Karpas-422 (cell line): ENCODE measurements at regions not wholly inside any gene's neighbourhood (a gene's known extent, or its start where the extent isn't known, plus 50 kb on each side); places are given as distances from the start of the nearest gene placed in this dataset.

Experiments
- DNase-seq: peaks from one replicate; pipeline ENCODE4 v3.0.0-alpha.2; 2015
- H2AFZ ChIP-seq: fragments of 200-600 bp; sonication (generic); 2 replicates; pipeline ENCODE4 v1.6.1; 2014; ENCODE audit warnings: antibody characterized with exemption, low read length, mixed read lengths
- H3K27ac ChIP-seq: fragments of 200-600 bp; sonication (generic); 2 replicates; pipeline ENCODE4 v1.5.1; 2014; ENCODE audit warnings: mild to moderate bottlenecking, low read length, moderate library complexity
- H3K27me3 ChIP-seq: fragments of 200-600 bp; sonication (generic); 2 replicates; pipeline ENCODE4 v1.6.1; 2014; ENCODE audit warnings: low read length, mixed read lengths
- H3K36me3 ChIP-seq: fragments of 200-600 bp; sonication (generic); 2 replicates; pipeline ENCODE4 v1.6.1; 2014; ENCODE audit warnings: low read length, mixed read lengths; ENCODE audit not compliant: insufficient read depth
- H3K4me1 ChIP-seq: fragments of 200-600 bp; sonication (generic); 2 replicates; pipeline ENCODE4 v1.6.1; 2014; ENCODE audit warnings: mild to moderate bottlenecking, low read length, mixed read lengths
- H3K4me2 ChIP-seq: fragments of 200-600 bp; sonication (generic); 2 replicates; pipeline ENCODE4 v1.6.1; 2014; ENCODE audit warnings: low read length, low read depth, mild to moderate bottlenecking; ENCODE audit not compliant: poor library complexity, severe bottlenecking
- H3K4me3 ChIP-seq: fragments of 200-600 bp; sonication (generic); 2 replicates; pipeline ENCODE4 v1.5.1; 2014; ENCODE audit warnings: mild to moderate bottlenecking, antibody characterized with exemption, low read length, mixed read lengths
- H3K79me2 ChIP-seq: fragments of 200-600 bp; sonication (generic); 2 replicates; pipeline ENCODE4 v1.6.1; 2014; ENCODE audit warnings: mild to moderate bottlenecking, low read length, mixed read lengths
- H3K9ac ChIP-seq: fragments of 200-600 bp; sonication (generic); 2 replicates; pipeline ENCODE4 v1.6.0; 2014; ENCODE audit warnings: low read length
- H3K9me2 ChIP-seq: fragments of 200-600 bp; sonication (generic), shearing (Covaris generic); replicated peaks from 2 replicates; pipeline ENCODE4 v1.6.0; 2014; ENCODE audit warnings: mild to moderate bottlenecking, low read length, moderate library complexity; ENCODE audit not compliant: insufficient read depth
- H3K9me3 ChIP-seq: fragments of 300-700, 200-600 bp; sonication (generic); 2 replicates; pipeline ENCODE4 v1.6.1; 2014; ENCODE audit warnings: low read length, mixed read lengths
- H4K20me1 ChIP-seq: fragments of 200-600 bp; sonication (generic); 2 replicates; pipeline ENCODE4 v1.6.1; 2014; ENCODE audit warnings: mild to moderate bottlenecking, antibody characterized with exemption, low read length, low read depth; ENCODE audit not compliant: insufficient read depth

- no peak for DNase-seq
These were observed 376.4 kb upstream of the LRRC7 start for GRCh38 chr1:69191335-69191734.

GRCh38 chr1:69195136-69195535 lies 372.6 kb upstream of the LRRC7 start:
- Histone ChIP-seq H3K9ac (no peak overlapping the region), H3K9me2 (no peaks in the 10 kb centered on the region), H3K36me3 (no peaks in the 10 kb centered on the region), H2AFZ (no peak overlapping the region), H3K79me2 (no peaks in the 10 kb centered on the region), H3K4me1 (no peaks in the 10 kb centered on the region), H3K9me3 (peaks cover 19% of the 10 kb centered on the region; the same call in 1 of the 2 replicates), H4K20me1 (no peaks in the 10 kb centered on the region), H3K27ac (no peak overlapping the region), H3K4me2 (no peak overlapping the region), H3K27me3 (no peaks in the 10 kb centered on the region), H3K4me3 (no peak overlapping the region)
- no peak for DNase-seq

More at GRCh38 chr1:69191335-69191734, 376.4 kb upstream of the LRRC7 start:
- no peaks in the 10 kb centered on the region for H3K36me3 ChIP-seq
- H4K20me1 ChIP-seq, result no peaks in the 10 kb centered on the region
- no peak overlapping the region for H3K27ac ChIP-seq
- H3K4me1 ChIP-seq, result no peaks in the 10 kb centered on the region
- no peaks in the 10 kb centered on the region for H3K27me3 ChIP-seq
- no peak overlapping the region for H3K9ac ChIP-seq
- H3K4me3 ChIP-seq, result no peak overlapping the region
- H2AFZ ChIP-seq, result no peak overlapping the region
- no peak overlapping the region for H3K4me2 ChIP-seq
- peaks cover 21% of the 10 kb centered on the region for H3K9me3 ChIP-seq
- no peaks in the 10 kb centered on the region for H3K9me2 ChIP-seq
- H3K79me2 ChIP-seq, result no peaks in the 10 kb centered on the region

- no peaks in the 10 kb centered on the region for H3K9me2 ChIP-seq
- no peak overlapping the region for H2AFZ ChIP-seq
- peaks cover 19% of the 10 kb centered on the region; the same call in 1 of the 2 replicates for H3K9me3 ChIP-seq
- no peaks in the 10 kb centered on the region for H4K20me1 ChIP-seq
- no peaks in the 10 kb centered on the region for H3K27me3 ChIP-seq
- no peak overlapping the region for H3K4me3 ChIP-seq
- H3K4me2 ChIP-seq, result no peak overlapping the region
- H3K79me2 ChIP-seq, result no peaks in the 10 kb centered on the region
- H3K9ac ChIP-seq, result no peak overlapping the region
- no peak overlapping the region for H3K27ac ChIP-seq
- DNase-seq, result no peak
- no peaks in the 10 kb centered on the region for H3K4me1 ChIP-seq
- no peaks in the 10 kb centered on the region for H3K36me3 ChIP-seq
These were observed 371.7 kb upstream of the LRRC7 start for GRCh38 chr1:69196071-69196470.

- DNase-seq, result no peak
- Histone ChIP-seq H2AFZ (no peak overlapping the region), H3K79me2 (no peaks in the 10 kb centered on the region)
These were observed 369.9 kb upstream of the LRRC7 start for GRCh38 chr1:69197816-69198215.

GRCh38 chr1:69201716-69202115 lies 366.0 kb upstream of the LRRC7 start:
- H3K4me1 ChIP-seq, result no peaks in the 10 kb centered on the region

More at GRCh38 chr1:69197816-69198215, 369.9 kb upstream of the LRRC7 start:
- Histone ChIP-seq H3K9me2 (no peaks in the 10 kb centered on the region), H3K4me3 (no peak overlapping the region), H3K27ac (no peak overlapping the region), H3K9ac (no peak overlapping the region), H3K4me1 (no peaks in the 10 kb centered on the region), H3K27me3 (no peaks in the 10 kb centered on the region), H3K4me2 (no peak overlapping the region), H4K20me1 (no peaks in the 10 kb centered on the region), H3K9me3 (peaks cover 19% of the 10 kb centered on the region; the same call in 1 of the 2 replicates), H3K36me3 (no peaks in the 10 kb centered on the region)

GRCh38 chr1:69203166-69203565 lies 364.6 kb upstream of the LRRC7 start:
- no peak for DNase-seq
- H4K20me1 ChIP-seq, result no peaks in the 10 kb centered on the region
- no peaks in the 10 kb centered on the region for H3K4me1 ChIP-seq
- no peak overlapping the region for H3K27ac ChIP-seq
- peaks cover 19% of the 10 kb centered on the region; the same call in 1 of the 2 replicates for H3K9me3 ChIP-seq
- H3K9ac ChIP-seq, result no peak overlapping the region
- H3K4me3 ChIP-seq, result no peak overlapping the region
- no peaks in the 10 kb centered on the region for H3K27me3 ChIP-seq
- no peaks in the 10 kb centered on the region for H3K79me2 ChIP-seq
- no peak overlapping the region for H2AFZ ChIP-seq
- no peak overlapping the region for H3K4me2 ChIP-seq
- H3K36me3 ChIP-seq, result no peaks in the 10 kb centered on the region
- no peaks in the 10 kb centered on the region for H3K9me2 ChIP-seq

More at GRCh38 chr1:69201716-69202115, 366.0 kb upstream of the LRRC7 start:
- H2AFZ ChIP-seq, result no peak overlapping the region
- H3K9ac ChIP-seq, result no peak overlapping the region
- no peaks in the 10 kb centered on the region for H3K79me2 ChIP-seq
- H3K36me3 ChIP-seq, result no peaks in the 10 kb centered on the region
- peaks cover 15% of the 10 kb centered on the region; the same call in 1 of the 2 replicates for H3K9me3 ChIP-seq
- no peak overlapping the region for H3K27ac ChIP-seq
- no peaks in the 10 kb centered on the region for H3K9me2 ChIP-seq
- H3K4me3 ChIP-seq, result no peak overlapping the region
- no peaks in the 10 kb centered on the region for H4K20me1 ChIP-seq
- DNase-seq, result no peak
- no peaks in the 10 kb centered on the region for H3K27me3 ChIP-seq
- H3K4me2 ChIP-seq, result no peak overlapping the region

- Histone ChIP-seq H3K9me3 (peaks cover 8% of the 10 kb centered on the region; the same call in 1 of the 2 replicates), H3K4me2 (no peak overlapping the region), H3K4me1 (no peaks in the 10 kb centered on the region), H3K79me2 (no peaks in the 10 kb centered on the region), H3K9ac (no peak overlapping the region), H3K27me3 (no peaks in the 10 kb centered on the region), H2AFZ (no peak overlapping the region), H3K4me3 (no peak overlapping the region), H3K27ac (no peak overlapping the region), H3K9me2 (no peaks in the 10 kb centered on the region; the same call in 1 of the 2 replicates), H3K36me3 (no peaks in the 10 kb centered on the region), H4K20me1 (no peaks in the 10 kb centered on the region)
- no peak for DNase-seq
These were observed 354.1 kb upstream of the LRRC7 start for GRCh38 chr1:69213644-69214043.

- no peak overlapping the region for H3K27ac ChIP-seq
- H4K20me1 ChIP-seq, result no peaks in the 10 kb centered on the region
- no peak overlapping the region for H3K9ac ChIP-seq
- H3K9me2 ChIP-seq, result no peaks in the 10 kb centered on the region
- H3K36me3 ChIP-seq, result no peaks in the 10 kb centered on the region
- H3K4me1 ChIP-seq, result no peaks in the 10 kb centered on the region
- peaks cover 8% of the 10 kb centered on the region for H3K9me3 ChIP-seq
- no peak overlapping the region for H3K4me3 ChIP-seq
- no peak for DNase-seq
- no peak overlapping the region for H3K4me2 ChIP-seq
- no peak overlapping the region for H2AFZ ChIP-seq
- no peaks in the 10 kb centered on the region for H3K27me3 ChIP-seq
- H3K79me2 ChIP-seq, result no peaks in the 10 kb centered on the region
These were observed 351.8 kb upstream of the LRRC7 start for GRCh38 chr1:69215883-69216282.

GRCh38 chr1:69220672-69221071 lies 347.1 kb upstream of the LRRC7 start:
- H3K27me3 ChIP-seq, result no peaks in the 10 kb centered on the region
- H3K4me1 ChIP-seq, result no peaks in the 10 kb centered on the region
- DNase-seq, result no peak
- no peak overlapping the region for H2AFZ ChIP-seq
- peaks cover 3% of the 10 kb centered on the region for H3K9me3 ChIP-seq
- H3K27ac ChIP-seq, result no peak overlapping the region
- no peak overlapping the region for H3K4me2 ChIP-seq
- H3K36me3 ChIP-seq, result no peaks in the 10 kb centered on the region
- no peak overlapping the region for H3K4me3 ChIP-seq
- no peak overlapping the region for H3K9ac ChIP-seq
- no peaks in the 10 kb centered on the region for H4K20me1 ChIP-seq
- no peaks in the 10 kb centered on the region for H3K9me2 ChIP-seq
- H3K79me2 ChIP-seq, result no peaks in the 10 kb centered on the region
